K562 (cell line): ENCODE measurements at regions not wholly inside any gene's neighbourhood (a gene's known extent, or its start where the extent isn't known, plus 50 kb on each side); places are given as distances from the start of the nearest gene placed in this dataset.

ENCODE experiments used
- BACH1 ChIP-seq: fragments of 200-800 bp; sonication (Bioruptor generic); IDR thresholded peaks from 2 replicates; pipeline ENCODE4 v1.6.1; 2016; ENCODE audit warnings: missing genetic modification characterization, missing compliant biosample characterization
- CBFA2T2 ChIP-seq: fragments of 450-650 bp; conservative IDR thresholded peaks from 2 replicates; pipeline ENCODE4 v1.6.1; 2017; ENCODE audit warnings: mild to moderate bottlenecking
- CEBPB ChIP-seq: fragments of 450-650 bp; IDR thresholded peaks from 2 replicates; pipeline ENCODE4 v1.6.1; 2016; ENCODE audit warnings: missing genetic modification characterization, missing compliant biosample characterization
- DPF2 ChIP-seq: fragments of 450-650 bp; IDR thresholded peaks from 2 replicates; pipeline ENCODE4 v1.6.1; 2016
- EP300 ChIP-seq: IDR thresholded peaks from 2 replicates; pipeline ENCODE4 v1.6.1; 2012; ENCODE audit warnings: low read length, improper control_type of control experiment
- GATAD2A ChIP-seq: fragments of 450-650 bp; IDR thresholded peaks from 2 replicates; pipeline ENCODE4 v1.6.1; 2017
- GTF2F1 ChIP-seq: IDR thresholded peaks from 2 replicates; pipeline ENCODE4 v1.6.1; 2011; ENCODE audit warnings: low read depth, low read length, improper control_type of control experiment
- HDGF ChIP-seq: fragments of 450-650 bp; IDR thresholded peaks from 2 replicates; pipeline ENCODE4 v1.6.1; 2016
- HNRNPK ChIP-seq: fragments of 200-400 bp; formaldehyde crosslinking; IDR thresholded peaks from one replicate; pipeline ENCODE4 v1.6.1; 2018; ENCODE audit warnings: mild to moderate bottlenecking, low read depth, low read length; ENCODE audit not compliant: poor library complexity, severe bottlenecking
- HNRNPL ChIP-seq: fragments of 200-400 bp; formaldehyde crosslinking; IDR thresholded peaks from 2 replicates; pipeline ENCODE4 v1.6.1; 2017; ENCODE audit warnings: low read depth, mild to moderate bottlenecking, low read length
- KLF16 ChIP-seq: IDR thresholded peaks from 2 replicates; pipeline ENCODE4 v1.6.1; 2016; ENCODE audit warnings: antibody characterized with exemption
- NR2C2 ChIP-seq, 2 experiments: fragments of 200-800 bp in 1 of 2; sonication (Bioruptor generic) in 1 of 2; sonication (generic) in 1 of 2; formaldehyde crosslinking in 1 of 2; IDR thresholded peaks; 2 replicates each; pipeline versions ENCODE4 v1.6.1 to v1.8.0; 2016 to 2022; ENCODE audit warnings: mild to moderate bottlenecking in 1 of 2, missing compliant biosample characterization in 1 of 2, missing genetic modification characterization in 1 of 2, missing genetic modification reagents in 1 of 2
- NR4A1 ChIP-seq, 2 experiments: fragments of 250-450 bp in 1 of 2; fragments of 450-650 bp in 1 of 2; sonication (Bioruptor Pico) in 1 of 2; IDR thresholded peaks; 2 replicates each; pipeline versions ENCODE4 v1.4.0 to v1.6.1; 2016 to 2020; ENCODE audit warnings: mild to moderate bottlenecking in 2 of 2, missing compliant biosample characterization in 1 of 2, missing genetic modification characterization in 1 of 2, moderate library complexity in 1 of 2
- RAD21 ChIP-seq, 2 experiments: fragments of 250-450 bp in 1 of 2; fragments of 450-650 bp in 1 of 2; sonication (Bioruptor Pico) in 1 of 2; formaldehyde crosslinking in 1 of 2; IDR thresholded peaks in 1 of 2; conservative IDR thresholded peaks in 1 of 2; 2 replicates each; pipeline versions ENCODE4 v1.4.0 to v1.8.0; 2020 to 2022; ENCODE audit warnings: mild to moderate bottlenecking in 2 of 2, moderate library complexity in 1 of 2
- RBM14 ChIP-seq: fragments of 200-400 bp; formaldehyde crosslinking; IDR thresholded peaks from 2 replicates; pipeline ENCODE4 v1.6.1; 2018; ENCODE audit warnings: low read depth, mild to moderate bottlenecking, low read length, moderate library complexity, borderline replicate concordance; ENCODE audit not compliant: insufficient read depth
- RBM34 ChIP-seq: fragments of 200-400 bp; formaldehyde crosslinking; IDR thresholded peaks from 2 replicates; pipeline ENCODE4 v1.6.1; 2018; ENCODE audit warnings: low read length, borderline replicate concordance; ENCODE audit not compliant: insufficient read depth
- SIRT6 ChIP-seq: IDR thresholded peaks from one replicate; pipeline ENCODE4 v1.6.1; 2012; ENCODE audit warnings: low read depth, mild to moderate bottlenecking, control low read depth, inconsistent platforms, low read length, moderate library complexity
- SMARCA4 ChIP-seq: fragments of 450-650 bp; IDR thresholded peaks from 2 replicates; pipeline ENCODE4 v1.6.1; 2016
- SMARCE1 ChIP-seq: fragments of 450-650 bp; IDR thresholded peaks from 2 replicates; pipeline ENCODE4 v1.7.1; 2016; ENCODE audit warnings: mild to moderate bottlenecking
- TAL1 ChIP-seq: fragments of 450-650 bp; IDR thresholded peaks from 2 replicates; pipeline ENCODE4 v1.6.1; 2016; ENCODE audit warnings: mild to moderate bottlenecking
- TCF3 ChIP-seq: sonication (generic); formaldehyde crosslinking; IDR thresholded peaks from 2 replicates; pipeline ENCODE4 v1.4.0; 2020; ENCODE audit warnings: mild to moderate bottlenecking, missing genetic modification reagents
- TEAD4 ChIP-seq, 2 experiments: sonication (generic) in 1 of 2; formaldehyde crosslinking in 1 of 2; IDR thresholded peaks; 2 replicates each; pipeline versions ENCODE4 v1.6.1 to v1.8.0; 2012 to 2022; ENCODE audit warnings: borderline replicate concordance in 1 of 2, inconsistent platforms in 1 of 2, low read length in 1 of 2, mild to moderate bottlenecking in 1 of 2, missing genetic modification reagents in 1 of 2
- TRIM24 ChIP-seq, 2 experiments: fragments of 450-650 bp; IDR thresholded peaks; 2 replicates each; pipeline ENCODE4 v1.6.1; 2016
- ZNF174 ChIP-seq: fragments of 250-450 bp; sonication (Bioruptor Pico); IDR thresholded peaks from 2 replicates; pipeline ENCODE4 v1.4.0; 2020; ENCODE audit warnings: mild to moderate bottlenecking
- ZNF282 ChIP-seq: sonication (generic); formaldehyde crosslinking; IDR thresholded peaks from 2 replicates; pipeline ENCODE4 v1.8.1; 2023; ENCODE audit warnings: missing genetic modification reagents
- ZNF347 ChIP-seq: fragments of 450-650 bp; formaldehyde crosslinking; IDR thresholded peaks from 2 replicates; pipeline ENCODE4 v1.4.0; 2020; ENCODE audit warnings: low read depth, mild to moderate bottlenecking, moderate library complexity
- ZNF696 ChIP-seq: fragments of 250-450 bp; sonication (Bioruptor Pico); conservative IDR thresholded peaks from 2 replicates; pipeline ENCODE4 v1.4.0; 2020; ENCODE audit warnings: mild to moderate bottlenecking, moderate library complexity
- TF ChIP-seq, protein P1 (sequence below): sonication (generic); formaldehyde crosslinking; IDR thresholded peaks from 2 replicates; pipeline ENCODE4 v1.8.1; 2023; ENCODE audit warnings: missing genetic modification reagents, mild to moderate bottlenecking, borderline replicate concordance

DNA sequence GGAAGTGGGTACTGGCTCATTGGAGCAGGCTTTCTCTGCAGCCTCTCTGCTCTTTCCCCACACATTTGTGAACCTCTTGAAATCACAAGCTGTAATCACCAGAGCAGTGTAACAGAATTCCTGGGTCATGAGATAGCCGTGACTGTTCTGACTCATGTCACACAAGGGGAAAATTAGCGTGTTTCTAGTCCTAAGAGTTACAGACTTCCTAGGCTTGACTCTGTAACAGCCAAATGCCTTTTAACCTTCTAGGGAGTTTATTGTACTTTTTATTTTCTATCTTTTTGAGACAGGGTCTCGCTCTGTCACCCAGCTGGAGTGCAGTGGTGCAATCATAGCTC is 54.7 kb upstream of the TRAK1 start (continued):
- TF ChIP-seq NR4A1 (CRISPR knock-in tag; IDR thresholded peaks at IDR 0.05) (no peak), NR4A1 (tag; IDR thresholded peaks at IDR 0.05) (no peak), RBM34 (no peak), SIRT6 (no peak), HNRNPK (no peak), RBM14 (no peak), ZNF282 (CRISPR knock-in tag) (no peak), ZNF174 (CRISPR knock-in tag) (no peak), HDGF (no peak), DPF2 (peak; percentile 69), GTF2F1 (no peak), ZNF696 (CRISPR knock-in tag) (no peak), NR2C2 (CRISPR knock-in tag; IDR thresholded peaks at IDR 0.05) (no peak), NR2C2 (tag; IDR thresholded peaks at IDR 0.05) (peak; percentile 11; the same call in 1 of the 2 replicates), SMARCE1 (peak; percentile 75), ZNF347 (CRISPR knock-in tag) (no peak), TEAD4 (IDR thresholded peaks at IDR 0.05; ENCODE audit: low read length) (peak; percentile 61), TEAD4 (CRISPR knock-in tag; IDR thresholded peaks at IDR 0.05; ENCODE audit: borderline replicate concordance) (no peak), CBFA2T2 (peak; percentile 37; the same call in 1 of the 2 replicates), TCF3 (CRISPR knock-in tag) (peak; percentile 60), RAD21 (CRISPR knock-in tag; conservative IDR thresholded peaks at IDR 0.05 in 1 of 2, IDR thresholded peaks at IDR 0.05 in 1 of 2) (no peak), KLF16 (no peak), TRIM24 (IDR thresholded peaks at IDR 0.05) (0 out of 4 replicates have a peak, but pooled peaks of 1 of the 2 experiments have one; percentile 18), TAL1 (peak; percentile 22; the same call in 1 of the 2 replicates), HNRNPL (no peak), BACH1 (no peak), CEBPB (tag) (0 out of 2 replicates have a peak, but pooled peaks have one; percentile 53), GATAD2A (no peak), EP300 (peak; percentile 38; the same call in 1 of the 2 replicates), SMARCA4 (peak; percentile 63; the same call in 1 of the 2 replicates)
- TF ChIP-seq, protein P1, sequence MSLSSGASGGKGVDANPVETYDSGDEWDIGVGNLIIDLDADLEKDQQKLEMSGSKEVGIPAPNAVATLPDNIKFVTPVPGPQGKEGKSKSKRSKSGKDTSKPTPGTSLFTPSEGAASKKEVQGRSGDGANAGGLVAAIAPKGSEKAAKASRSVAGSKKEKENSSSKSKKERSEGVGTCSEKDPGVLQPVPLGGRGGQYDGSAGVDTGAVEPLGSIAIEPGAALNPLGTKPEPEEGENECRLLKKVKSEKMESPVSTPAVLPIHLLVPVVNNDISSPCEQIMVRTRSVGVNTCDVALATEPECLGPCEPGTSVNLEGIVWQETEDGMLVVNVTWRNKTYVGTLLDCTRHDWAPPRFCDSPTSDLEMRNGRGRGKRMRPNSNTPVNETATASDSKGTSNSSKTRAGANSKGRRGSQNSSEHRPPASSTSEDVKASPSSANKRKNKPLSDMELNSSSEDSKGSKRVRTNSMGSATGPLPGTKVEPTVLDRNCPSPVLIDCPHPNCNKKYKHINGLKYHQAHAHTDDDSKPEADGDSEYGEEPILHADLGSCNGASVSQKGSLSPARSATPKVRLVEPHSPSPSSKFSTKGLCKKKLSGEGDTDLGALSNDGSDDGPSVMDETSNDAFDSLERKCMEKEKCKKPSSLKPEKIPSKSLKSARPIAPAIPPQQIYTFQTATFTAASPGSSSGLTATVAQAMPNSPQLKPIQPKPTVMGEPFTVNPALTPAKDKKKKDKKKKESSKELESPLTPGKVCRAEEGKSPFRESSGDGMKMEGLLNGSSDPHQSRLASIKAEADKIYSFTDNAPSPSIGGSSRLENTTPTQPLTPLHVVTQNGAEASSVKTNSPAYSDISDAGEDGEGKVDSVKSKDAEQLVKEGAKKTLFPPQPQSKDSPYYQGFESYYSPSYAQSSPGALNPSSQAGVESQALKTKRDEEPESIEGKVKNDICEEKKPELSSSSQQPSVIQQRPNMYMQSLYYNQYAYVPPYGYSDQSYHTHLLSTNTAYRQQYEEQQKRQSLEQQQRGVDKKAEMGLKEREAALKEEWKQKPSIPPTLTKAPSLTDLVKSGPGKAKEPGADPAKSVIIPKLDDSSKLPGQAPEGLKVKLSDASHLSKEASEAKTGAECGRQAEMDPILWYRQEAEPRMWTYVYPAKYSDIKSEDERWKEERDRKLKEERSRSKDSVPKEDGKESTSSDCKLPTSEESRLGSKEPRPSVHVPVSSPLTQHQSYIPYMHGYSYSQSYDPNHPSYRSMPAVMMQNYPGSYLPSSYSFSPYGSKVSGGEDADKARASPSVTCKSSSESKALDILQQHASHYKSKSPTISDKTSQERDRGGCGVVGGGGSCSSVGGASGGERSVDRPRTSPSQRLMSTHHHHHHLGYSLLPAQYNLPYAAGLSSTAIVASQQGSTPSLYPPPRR (CRISPR knock-in tag), result no peak
